A673 (cell line): ENCODE measurements at regions not wholly inside any gene's neighbourhood (a gene's known extent, or its start where the extent isn't known, plus 50 kb on each side); places are given as distances from the start of the nearest gene placed in this dataset.

ENCODE experiments used
- BruUV-seq: library from RNA; stranded (reverse); fragments of 400-500 nt; replicated peaks from 2 replicates; lab custom pipeline; 2021; lab: Mats Ljungman, UMichigan
- CTCF ChIA-PET: fragments of 300-600 bp; sonication (Branson Sonifier 250); formaldehyde crosslinking; loops from one replicate; lab custom pipeline; 2022; ENCODE audit warnings: antibody characterized with exemption; lab: Charles Lee
- POLR2A ChIA-PET: fragments of 300-600 bp; sonication (Branson Sonifier 250); formaldehyde crosslinking; loops from one replicate; lab custom pipeline; 2022; ENCODE audit warnings: antibody characterized with exemption; ENCODE audit not compliant: low non-redundant PET; lab: Charles Lee
- DNase-seq: peaks from one replicate; pipeline ENCODE4 v3.0.0-alpha.2; 2015; ENCODE audit warnings: low spot score
- H3K27ac ChIP-seq: fragments of 200-600 bp; sonication (generic); 2 replicates; pipeline ENCODE4 v1.5.1; 2016; ENCODE audit warnings: mixed run types, low read depth, mild to moderate bottlenecking, mixed read lengths, antibody characterized with exemption, low read length; ENCODE audit not compliant: poor library complexity, severe bottlenecking
- H3K27me3 ChIP-seq: fragments of 200-600 bp; sonication (generic); replicated peaks from 2 replicates; pipeline ENCODE4 v1.6.1; 2017; ENCODE audit warnings: mixed run types, low read depth, mild to moderate bottlenecking, mixed read lengths, antibody characterized with exemption, low read length; ENCODE audit not compliant: insufficient read depth, poor library complexity
- H3K36me3 ChIP-seq: fragments of 200-600 bp; sonication (generic); 2 replicates; pipeline ENCODE4 v1.6.1; 2016; ENCODE audit warnings: mixed run types, mild to moderate bottlenecking, mixed read lengths, antibody characterized with exemption, low read length; ENCODE audit not compliant: insufficient read depth, poor library complexity, severe bottlenecking
- H3K4me1 ChIP-seq: fragments of 200-600 bp; sonication (generic); 2 replicates; pipeline ENCODE4 v1.6.1; 2017; ENCODE audit warnings: mixed run types, mild to moderate bottlenecking, mixed read lengths, antibody characterized with exemption, low read length; ENCODE audit not compliant: insufficient read depth, poor library complexity, severe bottlenecking
- H3K4me3 ChIP-seq: fragments of 200-600 bp; sonication (generic); 2 replicates; pipeline ENCODE4 v1.5.1; 2016; ENCODE audit warnings: low read depth, mixed run types, mild to moderate bottlenecking, mixed read lengths, low read length; ENCODE audit not compliant: poor library complexity, severe bottlenecking
- H3K9me3 ChIP-seq: fragments of 200-600 bp; sonication (generic); 2 replicates; pipeline ENCODE4 v1.6.1; 2016; ENCODE audit warnings: mixed run types, low read depth, mild to moderate bottlenecking, mixed read lengths, antibody characterized with exemption, low read length; ENCODE audit not compliant: poor library complexity, severe bottlenecking
- CTCF ChIP-seq: fragments of 300-800, 200-600 bp; sonication (generic); conservative IDR thresholded peaks from 2 replicates; pipeline ENCODE4 v1.5.1; 2017; ENCODE audit warnings: low read depth, mild to moderate bottlenecking, antibody characterized with exemption, low read length, moderate library complexity, mixed read lengths
- EZH2 ChIP-seq: fragments of 200-600 bp; sonication (generic); IDR thresholded peaks from 2 replicates; pipeline ENCODE4 v1.6.1; 2017; ENCODE audit warnings: borderline replicate concordance, low read depth, mild to moderate bottlenecking, mixed read lengths, antibody characterized with exemption, low read length; ENCODE audit not compliant: poor library complexity, severe bottlenecking
- intact Hi-C: fragments of 100-400 bp; cut with micrococcal nuclease; formaldehyde crosslinking; loops from one replicate; pipeline ENCODE4 v1.10.0; 2022; ENCODE audit not compliant: unreplicated experiment

DNA sequence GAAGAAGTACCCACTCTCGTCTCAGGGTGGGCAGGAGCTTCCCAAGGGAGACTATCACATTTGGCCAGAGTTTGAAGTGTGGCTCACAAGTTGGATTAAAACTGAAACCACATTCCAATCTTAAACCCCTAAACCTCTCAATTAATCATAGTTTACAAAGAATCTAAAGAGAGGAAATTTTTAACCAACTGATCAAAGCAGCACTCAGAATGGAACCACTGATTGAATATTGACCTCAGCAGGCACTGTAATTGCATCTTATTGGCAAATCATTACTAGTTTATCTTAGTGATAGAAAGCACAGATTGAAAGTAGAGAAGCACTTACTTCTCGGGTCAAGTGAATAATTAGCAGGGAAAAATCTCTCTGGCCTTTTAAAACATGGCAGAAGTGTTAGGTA lies 491.6 kb downstream of the TOX3 start:
- Histone ChIP-seq H3K27me3 (peaks cover 9% of the 10 kb centered on the region), H3K4me1 (no peaks in the 10 kb centered on the region), H3K4me3 (no peak overlapping the region), H3K27ac (no peak overlapping the region), H3K9me3 (no peaks in the 10 kb centered on the region), H3K36me3 (no peaks in the 10 kb centered on the region)
- ChIA-PET POLR2A (no interaction called here), CTCF (no interaction called here)
- no TSS peak for BruUV-seq
- TF ChIP-seq EZH2 (no peak), CTCF (no peak)
- intact Hi-C loops: no loop called here
- DNase-seq: no peak

DNA sequence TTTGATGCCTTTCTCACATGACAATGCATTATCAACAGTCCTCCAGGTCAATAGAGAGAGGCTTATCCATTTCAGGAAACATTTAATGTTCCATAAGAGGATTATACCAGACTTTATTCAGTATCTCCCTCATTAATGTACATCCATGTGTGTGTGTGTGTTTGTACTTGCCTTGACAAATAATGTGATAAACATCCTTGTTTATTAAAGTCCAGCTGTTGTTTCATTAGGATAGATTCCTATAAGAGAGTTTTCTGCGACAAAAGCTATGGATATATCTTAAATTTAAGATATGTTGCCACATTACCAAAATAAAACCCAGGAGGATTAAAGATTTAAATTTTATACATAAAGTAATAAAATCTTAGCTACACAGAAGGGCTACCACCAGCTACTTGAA lies 492.6 kb downstream of the TOX3 start:
- CTCF ChIA-PET: no interaction called here

DNA sequence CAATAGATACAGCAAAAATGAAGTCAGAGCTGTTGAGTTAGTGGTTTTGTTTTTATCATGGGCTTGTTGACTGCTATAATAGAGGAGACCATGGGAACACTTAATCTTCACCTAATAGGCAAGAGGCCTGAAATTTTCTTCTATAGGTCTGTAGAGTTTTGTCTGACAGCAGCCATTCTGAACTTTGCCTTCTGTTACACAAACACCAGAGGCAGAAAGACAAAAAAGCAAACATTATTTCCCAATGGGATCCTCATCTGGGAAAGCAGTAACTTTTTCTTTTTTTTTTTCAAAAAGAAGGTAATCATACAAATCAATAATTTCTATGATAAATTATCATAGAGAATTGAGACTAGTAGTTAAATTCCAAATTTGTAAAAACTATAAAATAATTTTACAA lies 494.1 kb downstream of the TOX3 start:
- Histone ChIP-seq H3K9me3 (no peaks in the 10 kb centered on the region), H3K27me3 (peaks cover 3% of the 10 kb centered on the region), H3K27ac (no peak overlapping the region), H3K36me3 (no peaks in the 10 kb centered on the region), H3K4me1 (no peaks in the 10 kb centered on the region), H3K4me3 (no peak overlapping the region)
- no TSS peak for BruUV-seq
- POLR2A ChIA-PET: no interaction called here
- TF ChIP-seq EZH2 (no peak), CTCF (no peak)
- CTCF ChIA-PET: no interaction called here
- intact Hi-C loops: no loop called here
- no peak for DNase-seq

More for the DNA sequence above, 492.6 kb downstream of the TOX3 start:
- POLR2A ChIA-PET: no interaction called here
- no TSS peak for BruUV-seq
- no peaks in the 10 kb centered on the region for H3K4me1 ChIP-seq
- intact Hi-C loops: no loop called here
- TF ChIP-seq CTCF (no peak), EZH2 (no peak)
- H3K4me3 ChIP-seq: no peak overlapping the region
- H3K36me3 ChIP-seq: no peaks in the 10 kb centered on the region
- DNase-seq: no peak
- no peaks in the 10 kb centered on the region for H3K9me3 ChIP-seq
- peaks cover 7% of the 10 kb centered on the region for H3K27me3 ChIP-seq
- H3K27ac ChIP-seq: no peak overlapping the region
